ENCODE measurements at regions not wholly inside any gene's neighbourhood (a gene's known extent, or its start where the extent isn't known, plus 50 kb on each side); places are given as distances from the start of the nearest gene placed in this dataset.
"Not testable (repeated sequence)": the region's sequence is repeated elsewhere in the genome, so short reads cannot be mapped to it uniquely, and the experiment has no call there.

- DNase-seq, result no peak
Observed at GRCh38 chr13:50422181-50423148, 407.2 kb downstream of the KCNRG start.

- no peak for DNase-seq
Observed at GRCh38 chr13:50424993-50425392, 409.7 kb downstream of the KCNRG start.

GRCh38 chr13:50425772-50426171, 410.5 kb downstream of the KCNRG start:
- no peak for DNase-seq

GRCh38 chr13:50426927-50427326, 411.7 kb downstream of the KCNRG start:
- DNase-seq, result no peak

- DNase-seq, result not testable (repeated sequence)
Observed at GRCh38 chr13:50427511-50427910, 412.3 kb downstream of the KCNRG start.

GRCh38 chr13:50428183-50428877, 413.1 kb downstream of the KCNRG start:
- no peak for DNase-seq

- DNase-seq, result no peak
Observed at GRCh38 chr13:50435011-50435410, 408.5 kb downstream of the DLEU7 start.

- no peak for DNase-seq
Observed at GRCh38 chr13:50437252-50437651, 406.2 kb downstream of the DLEU7 start.

- DNase-seq, result no peak
Observed at GRCh38 chr13:50438351-50438750, 405.1 kb downstream of the DLEU7 start.

GRCh38 chr13:50441130-50441529, 402.4 kb downstream of the DLEU7 start:
- no peak for DNase-seq

- DNase-seq, result no peak
Observed at GRCh38 chr13:50444726-50445125, 398.8 kb downstream of the DLEU7 start.

- DNase-seq, result no peak
Observed at GRCh38 chr13:50446611-50447010, 396.9 kb downstream of the DLEU7 start.

- no peak for DNase-seq
Observed at GRCh38 chr13:50448535-50448998, 394.9 kb downstream of the DLEU7 start.

GRCh38 chr13:50449465-50449864, 394.0 kb downstream of the DLEU7 start:
- DNase-seq, result no peak

- DNase-seq, result no peak
Observed at GRCh38 chr13:50450279-50450678, 393.2 kb downstream of the DLEU7 start.

- no peak for DNase-seq
Observed at GRCh38 chr13:50451609-50452008, 391.9 kb downstream of the DLEU7 start.

- no peak for DNase-seq
Observed at GRCh38 chr13:50452028-50452427, 391.5 kb downstream of the DLEU7 start.

- no peak for DNase-seq
Observed at GRCh38 chr13:50452756-50453155, 390.7 kb downstream of the DLEU7 start.

GRCh38 chr13:50453188-50453587, 390.3 kb downstream of the DLEU7 start:
- no peak for DNase-seq

- no peak for DNase-seq
Observed at GRCh38 chr13:50456111-50456510, 387.4 kb downstream of the DLEU7 start.

GRCh38 chr13:50457415-50458393, 385.8 kb downstream of the DLEU7 start:
- DNase-seq, result no peak

GRCh38 chr13:50459046-50459445, 384.4 kb downstream of the DLEU7 start:
- DNase-seq, result no peak

GRCh38 chr13:50459658-50460057, 383.8 kb downstream of the DLEU7 start:
- DNase-seq, result no peak

Data from cerebellar nuclear complex (tissue), 1 donor.